ENCODE measurements at regions not wholly inside any gene's neighbourhood (a gene's known extent, or its start where the extent isn't known, plus 50 kb on each side); places are given as distances from the start of the nearest gene placed in this dataset.

DNA sequence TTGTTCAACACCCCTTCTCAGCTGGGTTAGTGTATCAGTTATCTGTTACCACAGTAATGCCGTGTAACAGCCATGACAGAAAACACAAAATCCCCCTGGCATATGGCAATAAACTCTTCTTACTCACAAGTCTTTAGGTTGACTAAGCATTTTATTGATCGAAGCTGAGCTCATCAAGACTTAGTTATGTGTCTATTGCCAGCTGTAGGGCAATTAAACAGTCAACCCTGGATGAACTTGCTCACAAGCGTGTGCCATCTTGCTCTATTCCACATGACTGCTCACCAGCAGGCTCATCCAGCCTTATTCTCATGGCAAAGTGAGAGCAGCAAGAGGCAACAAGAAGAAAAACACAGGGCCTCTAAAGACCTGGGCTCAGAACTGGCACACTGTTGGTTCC, 333.8 kb upstream of the PTBP2 start:
- Histone ChIP-seq H4K20me1 (ENCODE audit: insufficient read depth, low read length) (no peaks in the 10 kb centered on the region), H3K4me2 (ENCODE audit: insufficient read depth, low read length) (no peak overlapping the region), H3K79me2 (ENCODE audit: insufficient read depth, low read length) (no peaks in the 10 kb centered on the region), H3K4me1 (ENCODE audit: insufficient read depth, low read length) (peaks cover 4% of the 10 kb centered on the region), H3K4me3 (ENCODE audit: insufficient read depth, low read length) (no peak overlapping the region), H3K27ac (ENCODE audit: low read depth, low read length) (no peak overlapping the region), H2AFZ (ENCODE audit: low read length) (no peak overlapping the region), H3K27me3 (ENCODE audit: insufficient read depth, low read length) (no peaks in the 10 kb centered on the region), H3K36me3 (ENCODE audit: insufficient read depth, low read length) (no peaks in the 10 kb centered on the region), H3K9me3 (ENCODE audit: low read depth, low read length) (no peaks in the 10 kb centered on the region)
- TF ChIP-seq, protein P1, sequence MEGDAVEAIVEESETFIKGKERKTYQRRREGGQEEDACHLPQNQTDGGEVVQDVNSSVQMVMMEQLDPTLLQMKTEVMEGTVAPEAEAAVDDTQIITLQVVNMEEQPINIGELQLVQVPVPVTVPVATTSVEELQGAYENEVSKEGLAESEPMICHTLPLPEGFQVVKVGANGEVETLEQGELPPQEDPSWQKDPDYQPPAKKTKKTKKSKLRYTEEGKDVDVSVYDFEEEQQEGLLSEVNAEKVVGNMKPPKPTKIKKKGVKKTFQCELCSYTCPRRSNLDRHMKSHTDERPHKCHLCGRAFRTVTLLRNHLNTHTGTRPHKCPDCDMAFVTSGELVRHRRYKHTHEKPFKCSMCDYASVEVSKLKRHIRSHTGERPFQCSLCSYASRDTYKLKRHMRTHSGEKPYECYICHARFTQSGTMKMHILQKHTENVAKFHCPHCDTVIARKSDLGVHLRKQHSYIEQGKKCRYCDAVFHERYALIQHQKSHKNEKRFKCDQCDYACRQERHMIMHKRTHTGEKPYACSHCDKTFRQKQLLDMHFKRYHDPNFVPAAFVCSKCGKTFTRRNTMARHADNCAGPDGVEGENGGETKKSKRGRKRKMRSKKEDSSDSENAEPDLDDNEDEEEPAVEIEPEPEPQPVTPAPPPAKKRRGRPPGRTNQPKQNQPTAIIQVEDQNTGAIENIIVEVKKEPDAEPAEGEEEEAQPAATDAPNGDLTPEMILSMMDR (IDR thresholded peaks at IDR 0.05; ENCODE audit: extremely low read depth, low read depth, low read length), result no peak
- DNase-seq (ENCODE audit: insufficient read length, low spot score, missing footprints), result no peak

DNA sequence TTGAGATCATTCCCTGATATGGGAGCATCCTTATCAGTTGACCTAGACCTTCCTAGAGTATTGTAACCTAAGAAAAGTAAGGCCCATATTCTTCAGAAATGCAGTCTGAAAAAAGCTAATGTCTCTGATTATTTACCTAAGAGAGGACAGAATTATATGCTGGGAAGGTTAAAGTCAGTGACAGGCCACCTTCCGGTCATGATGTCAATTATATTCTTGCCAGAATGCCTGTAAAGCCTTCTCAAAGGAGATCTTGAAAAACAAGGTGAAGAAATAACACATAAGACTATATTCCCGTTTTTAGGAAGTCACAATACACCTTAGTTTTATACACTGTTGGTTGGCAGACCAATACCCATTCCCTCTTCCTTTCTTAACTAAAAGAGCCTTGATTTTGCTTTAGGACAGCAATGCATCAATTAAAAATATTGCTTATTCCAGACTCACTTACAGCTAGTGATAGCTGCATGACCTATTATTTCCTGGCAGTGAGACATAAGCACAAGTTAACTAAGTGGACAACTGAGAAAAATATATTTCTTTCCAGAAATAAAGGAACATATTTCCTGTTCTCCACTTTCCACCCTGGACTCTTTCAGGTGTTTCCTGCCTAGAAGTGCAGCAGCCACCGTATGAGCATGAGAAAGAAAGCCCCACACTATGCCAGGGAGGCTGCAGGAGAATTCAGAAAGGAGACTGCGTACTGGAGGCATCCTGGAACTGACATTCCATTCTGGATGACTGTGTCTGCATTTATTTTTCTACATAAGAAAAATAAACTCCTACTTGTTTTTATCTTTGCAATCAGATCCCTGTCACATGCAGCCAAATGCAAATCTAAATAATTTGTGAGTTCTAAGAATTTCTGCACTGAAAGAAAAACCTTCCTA, 332.9 kb upstream of the PTBP2 start:
- no peaks in the 10 kb centered on the region for H4K20me1 ChIP-seq (ENCODE audit: insufficient read depth, low read length)
- no peak overlapping the region for H3K4me3 ChIP-seq (ENCODE audit: insufficient read depth, low read length)
- H3K4me2 ChIP-seq (ENCODE audit: insufficient read depth, low read length), result peak overlapping the region; percentile 33
- no peaks in the 10 kb centered on the region for H3K79me2 ChIP-seq (ENCODE audit: insufficient read depth, low read length)
- peaks cover 4% of the 10 kb centered on the region for H3K4me1 ChIP-seq (ENCODE audit: insufficient read depth, low read length)
- no peaks in the 10 kb centered on the region for H3K27me3 ChIP-seq (ENCODE audit: insufficient read depth, low read length)
- no peak overlapping the region for H2AFZ ChIP-seq (ENCODE audit: low read length)
- H3K9me3 ChIP-seq (ENCODE audit: low read depth, low read length), result no peaks in the 10 kb centered on the region
- no peak overlapping the region for H3K27ac ChIP-seq (ENCODE audit: low read depth, low read length)
- H3K36me3 ChIP-seq (ENCODE audit: insufficient read depth, low read length), result no peaks in the 10 kb centered on the region
- TF ChIP-seq, protein P1 (IDR thresholded peaks at IDR 0.05; ENCODE audit: extremely low read depth, low read depth, low read length), result no peak
- peak; percentile 48 for DNase-seq (ENCODE audit: insufficient read length, low spot score, missing footprints)

DNA sequence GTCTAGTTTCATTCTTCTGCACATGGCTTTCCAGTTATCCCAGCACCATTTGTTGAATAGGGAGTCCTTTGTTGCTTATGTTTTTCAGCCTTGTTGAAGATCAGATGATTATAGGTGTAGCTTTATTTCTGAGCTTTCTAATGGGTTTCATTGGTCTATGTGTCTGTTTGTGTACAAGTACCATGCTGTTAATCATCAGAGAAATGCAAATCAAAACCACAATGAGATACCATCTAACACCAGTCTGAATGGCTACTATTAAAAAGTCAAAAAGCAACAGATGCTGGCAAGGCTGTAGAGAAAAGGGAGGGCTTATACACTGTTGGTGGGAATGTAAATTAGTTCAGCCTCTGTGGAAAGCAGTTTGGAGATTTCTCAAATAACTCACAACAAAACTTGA, 321.5 kb upstream of the PTBP2 start:
- Histone ChIP-seq H3K4me2 (ENCODE audit: insufficient read depth, low read length) (no peak overlapping the region), H2AFZ (ENCODE audit: low read length) (no peak overlapping the region), H3K4me3 (ENCODE audit: insufficient read depth, low read length) (no peak overlapping the region), H3K27me3 (ENCODE audit: insufficient read depth, low read length) (no peaks in the 10 kb centered on the region), H3K79me2 (ENCODE audit: insufficient read depth, low read length) (no peaks in the 10 kb centered on the region), H3K4me1 (ENCODE audit: insufficient read depth, low read length) (no peaks in the 10 kb centered on the region), H3K27ac (ENCODE audit: low read depth, low read length) (no peak overlapping the region), H3K36me3 (ENCODE audit: insufficient read depth, low read length) (no peaks in the 10 kb centered on the region), H3K9me3 (ENCODE audit: low read depth, low read length) (no peaks in the 10 kb centered on the region), H4K20me1 (ENCODE audit: insufficient read depth, low read length) (no peaks in the 10 kb centered on the region)
- no peak for DNase-seq (ENCODE audit: insufficient read length, low spot score, missing footprints)
- TF ChIP-seq, protein P1 (IDR thresholded peaks at IDR 0.05; ENCODE audit: extremely low read depth, low read depth, low read length), result no peak

DNA sequence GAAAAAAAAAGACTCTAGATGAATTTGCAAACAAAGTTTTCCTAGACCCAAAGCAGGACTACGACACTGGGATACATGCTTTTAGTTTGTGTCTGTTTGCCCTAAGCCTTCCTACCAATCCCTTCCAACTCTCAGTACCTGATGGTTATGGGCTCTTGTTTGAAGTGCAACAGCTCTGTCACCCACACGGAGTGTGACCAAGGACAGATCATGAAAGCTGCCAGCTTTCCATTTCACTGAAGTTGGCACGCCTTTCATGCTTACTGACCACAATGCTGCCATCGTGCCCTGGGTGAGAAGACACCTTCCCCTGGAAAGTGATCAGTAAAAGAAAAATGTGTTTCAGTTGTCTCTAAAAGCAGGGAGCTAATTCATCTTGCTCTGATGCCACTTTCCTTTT, 312.5 kb upstream of the PTBP2 start:
- no peak overlapping the region for H2AFZ ChIP-seq (ENCODE audit: low read length)
- H3K79me2 ChIP-seq (ENCODE audit: insufficient read depth, low read length), result no peaks in the 10 kb centered on the region
- H3K4me1 ChIP-seq (ENCODE audit: insufficient read depth, low read length), result no peaks in the 10 kb centered on the region
- H3K9me3 ChIP-seq (ENCODE audit: low read depth, low read length), result no peaks in the 10 kb centered on the region
- H3K27me3 ChIP-seq (ENCODE audit: insufficient read depth, low read length), result no peaks in the 10 kb centered on the region
- no peak overlapping the region for H3K27ac ChIP-seq (ENCODE audit: low read depth, low read length)
- TF ChIP-seq, protein P1 (IDR thresholded peaks at IDR 0.05; ENCODE audit: extremely low read depth, low read depth, low read length), result no peak
- H4K20me1 ChIP-seq (ENCODE audit: insufficient read depth, low read length), result no peaks in the 10 kb centered on the region
- H3K36me3 ChIP-seq (ENCODE audit: insufficient read depth, low read length), result no peaks in the 10 kb centered on the region
- no peak overlapping the region for H3K4me2 ChIP-seq (ENCODE audit: insufficient read depth, low read length)
- DNase-seq (ENCODE audit: insufficient read length, low spot score, missing footprints), result no peak
- H3K4me3 ChIP-seq (ENCODE audit: insufficient read depth, low read length), result no peak overlapping the region
